GM23338 (cell line): ENCODE measurements at regions not wholly inside any gene's neighbourhood (a gene's known extent, or its start where the extent isn't known, plus 50 kb on each side); places are given as distances from the start of the nearest gene placed in this dataset.

Experiments used
- ATAC-seq: fragments of 200-7000 bp; cut with Tn5 transposase; 3 replicates; pipeline ENCODE4 v1.9.1; 2020
- DNase-seq: peaks from one replicate; pipeline ENCODE4 v3.0.0-alpha.2; 2015; ENCODE audit warnings: low spot score
- H2AFZ ChIP-seq: fragments of 200-600 bp; sonication (generic); 2 replicates; pipeline ENCODE4 v1.8.0; 2016; ENCODE audit warnings: antibody characterized with exemption, mild to moderate bottlenecking, moderate library complexity
- H3F3A ChIP-seq: fragments of 200-600 bp; sonication (generic); replicated peaks from 2 replicates; pipeline ENCODE4 v1.8.0; 2017; ENCODE audit warnings: antibody characterized with exemption, mixed run types, low read depth
- H3K27ac ChIP-seq: fragments of 200-600 bp; sonication (generic); 2 replicates; pipeline ENCODE4 v1.6.1; 2016; ENCODE audit warnings: low read depth
- H3K27me3 ChIP-seq: fragments of 200-600 bp; sonication (generic); 2 replicates; pipeline ENCODE4 v1.8.0; 2016; ENCODE audit warnings: mild to moderate bottlenecking, mixed run types, moderate library complexity; ENCODE audit not compliant: insufficient read depth
- H3K36me3 ChIP-seq: fragments of 200-600 bp; sonication (generic); 2 replicates; pipeline ENCODE4 v1.8.0; 2016; ENCODE audit warnings: mild to moderate bottlenecking; ENCODE audit not compliant: insufficient read depth
- H3K4me1 ChIP-seq: fragments of 200-600 bp; sonication (generic); 2 replicates; pipeline ENCODE4 v1.8.0; 2016; ENCODE audit warnings: mild to moderate bottlenecking, moderate library complexity; ENCODE audit not compliant: insufficient read depth
- H3K4me2 ChIP-seq: fragments of 200-600 bp; sonication (generic); 2 replicates; pipeline ENCODE4 v1.7.1; 2017; ENCODE audit warnings: mixed run types
- H3K4me3 ChIP-seq: fragments of 200-600 bp; sonication (generic); 2 replicates; pipeline ENCODE4 v1.6.1; 2016; ENCODE audit warnings: mixed run types
- H3K79me2 ChIP-seq: fragments of 200-600 bp; sonication (generic); replicated peaks from 2 replicates; pipeline ENCODE4 v1.8.0; 2017; ENCODE audit warnings: mild to moderate bottlenecking; ENCODE audit not compliant: insufficient read depth
- H3K9me2 ChIP-seq: fragments of 200-600 bp; sonication (generic); 2 replicates; pipeline ENCODE4 v1.8.0; 2017; ENCODE audit not compliant: insufficient read depth
- H4K20me1 ChIP-seq: fragments of 200-600 bp; sonication (generic); replicated peaks from 2 replicates; pipeline ENCODE4 v1.8.0; 2017; ENCODE audit warnings: mild to moderate bottlenecking; ENCODE audit not compliant: insufficient read depth
- H3K27ac Mint-ChIP-seq: 2 replicates; pipeline ENCODE4 v1.8.0; 2020; ENCODE audit warnings: inconsistent platforms, mild to moderate bottlenecking, moderate library complexity, mixed read lengths
- H3K27me3 Mint-ChIP-seq: 3 replicates; pipeline ENCODE4 v1.8.0; 2022; ENCODE audit warnings: low read depth, mild to moderate bottlenecking, moderate library complexity, mixed read lengths, inconsistent platforms; ENCODE audit not compliant: insufficient read depth, poor library complexity
- H3K36me3 Mint-ChIP-seq: 3 replicates; pipeline ENCODE4 v1.8.0; 2021; ENCODE audit warnings: low read depth, mild to moderate bottlenecking, inconsistent platforms, moderate library complexity, mixed read lengths
- H3K4me1 Mint-ChIP-seq: 3 replicates; pipeline ENCODE4 v1.8.0; 2020; ENCODE audit warnings: mild to moderate bottlenecking, inconsistent platforms, mixed read lengths
- H3K4me3 Mint-ChIP-seq: 3 replicates; pipeline ENCODE4 v1.8.0; 2021; ENCODE audit warnings: moderate library complexity, mild to moderate bottlenecking, inconsistent platforms, mixed read lengths
- H3K9me3 Mint-ChIP-seq: 3 replicates; pipeline ENCODE4 v1.8.0; 2020; ENCODE audit warnings: moderate library complexity, mild to moderate bottlenecking, inconsistent platforms, mixed read lengths
- CREB1 ChIP-seq: fragments of 250-450 bp; sonication (Bioruptor Pico); IDR thresholded peaks from 2 replicates; pipeline ENCODE4 v1.5.0; 2020; ENCODE audit warnings: low read depth, mild to moderate bottlenecking, moderate library complexity
- EZH2 ChIP-seq: fragments of 200-600 bp; sonication (generic); IDR thresholded peaks from one replicate; pipeline ENCODE4 v1.8.0; 2017; ENCODE audit warnings: antibody characterized with exemption, mild to moderate bottlenecking, low read depth; ENCODE audit not compliant: unreplicated experiment
- JUNB ChIP-seq: IDR thresholded peaks from one replicate; pipeline ENCODE4 v1.6.1; 2016; ENCODE audit warnings: antibody characterized with exemption; ENCODE audit not compliant: unreplicated experiment
- NANOG ChIP-seq: IDR thresholded peaks from 2 replicates; pipeline ENCODE4 v1.6.1; 2016; ENCODE audit warnings: antibody characterized with exemption, borderline replicate concordance
- POLR2AphosphoS5 ChIP-seq: IDR thresholded peaks from 2 replicates; pipeline ENCODE4 v1.6.1; 2016; ENCODE audit warnings: antibody characterized with exemption, low read depth
- STAT1 ChIP-seq: IDR thresholded peaks from one replicate; pipeline ENCODE4 v1.6.1; 2016; ENCODE audit warnings: antibody characterized with exemption; ENCODE audit not compliant: unreplicated experiment
- ZNF114 ChIP-seq: fragments of 250-450 bp; sonication (Bioruptor Pico); IDR thresholded peaks from 2 replicates; pipeline ENCODE4 v1.5.0; 2020; ENCODE audit warnings: mild to moderate bottlenecking, moderate library complexity
- ZNF331 ChIP-seq: fragments of 250-450 bp; sonication (Bioruptor Pico); IDR thresholded peaks from 2 replicates; pipeline ENCODE4 v1.5.0; 2020; ENCODE audit warnings: low read depth, mild to moderate bottlenecking, moderate library complexity
- TF ChIP-seq, protein P1 (sequence below): IDR thresholded peaks from one replicate; pipeline ENCODE4 v1.6.1; 2018; ENCODE audit warnings: antibody characterized with exemption; ENCODE audit not compliant: unreplicated experiment
- TF ChIP-seq, protein P2 (sequence below), 2 experiments: fragments of 200-600 bp in 1 of 2; sonication (generic) in 1 of 2; conservative IDR thresholded peaks; 2 replicates each; pipeline versions ENCODE4 v1.5.1 to v1.6.1; 2016 to 2017; ENCODE audit warnings: antibody characterized with exemption in 2 of 2, low read depth in 2 of 2, mild to moderate bottlenecking in 2 of 2, moderate library complexity in 1 of 2
- TF ChIP-seq, protein P3 (sequence below): fragments of 250-450 bp; sonication (Bioruptor Pico); IDR thresholded peaks from 2 replicates; pipeline ENCODE4 v1.5.0; 2020; ENCODE audit warnings: mild to moderate bottlenecking, moderate library complexity
- TF ChIP-seq, protein P4 (sequence below): IDR thresholded peaks from 2 replicates; pipeline ENCODE4 v1.6.1; 2016; ENCODE audit warnings: antibody characterized with exemption

DNA sequence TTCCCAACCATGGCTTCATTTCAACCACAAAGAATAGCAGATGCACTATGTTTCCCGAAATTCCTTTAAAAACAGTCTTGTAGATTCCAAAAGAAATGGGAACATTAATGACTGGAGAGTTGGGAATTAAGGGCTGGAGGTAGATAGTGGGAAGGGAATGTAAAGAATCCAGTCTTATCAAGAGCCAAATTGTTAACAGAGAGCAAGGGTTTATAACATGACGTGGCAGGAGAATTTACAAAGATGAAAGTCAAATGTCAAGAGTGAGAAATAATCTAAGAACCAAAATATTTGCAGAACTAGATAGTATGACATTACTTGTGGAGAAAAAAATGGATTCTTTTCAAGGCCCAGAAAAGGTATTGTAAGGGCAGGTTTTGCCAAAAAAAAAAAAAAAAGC is 200.9 kb downstream of the GRIN2B start:
- DNase-seq, result no peak

More for the DNA sequence above, 200.9 kb downstream of the GRIN2B start:
- Mint-ChIP-seq H3K36me3 (no peaks in the 10 kb centered on the region), H3K4me1 (peaks cover 4% of the 10 kb centered on the region), H3K27me3 (peaks cover 3% of the 10 kb centered on the region), H3K4me3 (no peak overlapping the region), H3K9me3 (no peaks in the 10 kb centered on the region), H3K27ac (no peak overlapping the region)
- no peak for TF ChIP-seq JUNB
- TF ChIP-seq, protein P1, sequence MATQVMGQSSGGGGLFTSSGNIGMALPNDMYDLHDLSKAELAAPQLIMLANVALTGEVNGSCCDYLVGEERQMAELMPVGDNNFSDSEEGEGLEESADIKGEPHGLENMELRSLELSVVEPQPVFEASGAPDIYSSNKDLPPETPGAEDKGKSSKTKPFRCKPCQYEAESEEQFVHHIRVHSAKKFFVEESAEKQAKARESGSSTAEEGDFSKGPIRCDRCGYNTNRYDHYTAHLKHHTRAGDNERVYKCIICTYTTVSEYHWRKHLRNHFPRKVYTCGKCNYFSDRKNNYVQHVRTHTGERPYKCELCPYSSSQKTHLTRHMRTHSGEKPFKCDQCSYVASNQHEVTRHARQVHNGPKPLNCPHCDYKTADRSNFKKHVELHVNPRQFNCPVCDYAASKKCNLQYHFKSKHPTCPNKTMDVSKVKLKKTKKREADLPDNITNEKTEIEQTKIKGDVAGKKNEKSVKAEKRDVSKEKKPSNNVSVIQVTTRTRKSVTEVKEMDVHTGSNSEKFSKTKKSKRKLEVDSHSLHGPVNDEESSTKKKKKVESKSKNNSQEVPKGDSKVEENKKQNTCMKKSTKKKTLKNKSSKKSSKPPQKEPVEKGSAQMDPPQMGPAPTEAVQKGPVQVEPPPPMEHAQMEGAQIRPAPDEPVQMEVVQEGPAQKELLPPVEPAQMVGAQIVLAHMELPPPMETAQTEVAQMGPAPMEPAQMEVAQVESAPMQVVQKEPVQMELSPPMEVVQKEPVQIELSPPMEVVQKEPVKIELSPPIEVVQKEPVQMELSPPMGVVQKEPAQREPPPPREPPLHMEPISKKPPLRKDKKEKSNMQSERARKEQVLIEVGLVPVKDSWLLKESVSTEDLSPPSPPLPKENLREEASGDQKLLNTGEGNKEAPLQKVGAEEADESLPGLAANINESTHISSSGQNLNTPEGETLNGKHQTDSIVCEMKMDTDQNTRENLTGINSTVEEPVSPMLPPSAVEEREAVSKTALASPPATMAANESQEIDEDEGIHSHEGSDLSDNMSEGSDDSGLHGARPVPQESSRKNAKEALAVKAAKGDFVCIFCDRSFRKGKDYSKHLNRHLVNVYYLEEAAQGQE, result no peak
- TF ChIP-seq, protein P2, sequence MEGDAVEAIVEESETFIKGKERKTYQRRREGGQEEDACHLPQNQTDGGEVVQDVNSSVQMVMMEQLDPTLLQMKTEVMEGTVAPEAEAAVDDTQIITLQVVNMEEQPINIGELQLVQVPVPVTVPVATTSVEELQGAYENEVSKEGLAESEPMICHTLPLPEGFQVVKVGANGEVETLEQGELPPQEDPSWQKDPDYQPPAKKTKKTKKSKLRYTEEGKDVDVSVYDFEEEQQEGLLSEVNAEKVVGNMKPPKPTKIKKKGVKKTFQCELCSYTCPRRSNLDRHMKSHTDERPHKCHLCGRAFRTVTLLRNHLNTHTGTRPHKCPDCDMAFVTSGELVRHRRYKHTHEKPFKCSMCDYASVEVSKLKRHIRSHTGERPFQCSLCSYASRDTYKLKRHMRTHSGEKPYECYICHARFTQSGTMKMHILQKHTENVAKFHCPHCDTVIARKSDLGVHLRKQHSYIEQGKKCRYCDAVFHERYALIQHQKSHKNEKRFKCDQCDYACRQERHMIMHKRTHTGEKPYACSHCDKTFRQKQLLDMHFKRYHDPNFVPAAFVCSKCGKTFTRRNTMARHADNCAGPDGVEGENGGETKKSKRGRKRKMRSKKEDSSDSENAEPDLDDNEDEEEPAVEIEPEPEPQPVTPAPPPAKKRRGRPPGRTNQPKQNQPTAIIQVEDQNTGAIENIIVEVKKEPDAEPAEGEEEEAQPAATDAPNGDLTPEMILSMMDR (conservative IDR thresholded peaks at IDR 0.05; ENCODE audit: low read depth in 2 of 2), result no peak
- TF ChIP-seq, protein P3, sequence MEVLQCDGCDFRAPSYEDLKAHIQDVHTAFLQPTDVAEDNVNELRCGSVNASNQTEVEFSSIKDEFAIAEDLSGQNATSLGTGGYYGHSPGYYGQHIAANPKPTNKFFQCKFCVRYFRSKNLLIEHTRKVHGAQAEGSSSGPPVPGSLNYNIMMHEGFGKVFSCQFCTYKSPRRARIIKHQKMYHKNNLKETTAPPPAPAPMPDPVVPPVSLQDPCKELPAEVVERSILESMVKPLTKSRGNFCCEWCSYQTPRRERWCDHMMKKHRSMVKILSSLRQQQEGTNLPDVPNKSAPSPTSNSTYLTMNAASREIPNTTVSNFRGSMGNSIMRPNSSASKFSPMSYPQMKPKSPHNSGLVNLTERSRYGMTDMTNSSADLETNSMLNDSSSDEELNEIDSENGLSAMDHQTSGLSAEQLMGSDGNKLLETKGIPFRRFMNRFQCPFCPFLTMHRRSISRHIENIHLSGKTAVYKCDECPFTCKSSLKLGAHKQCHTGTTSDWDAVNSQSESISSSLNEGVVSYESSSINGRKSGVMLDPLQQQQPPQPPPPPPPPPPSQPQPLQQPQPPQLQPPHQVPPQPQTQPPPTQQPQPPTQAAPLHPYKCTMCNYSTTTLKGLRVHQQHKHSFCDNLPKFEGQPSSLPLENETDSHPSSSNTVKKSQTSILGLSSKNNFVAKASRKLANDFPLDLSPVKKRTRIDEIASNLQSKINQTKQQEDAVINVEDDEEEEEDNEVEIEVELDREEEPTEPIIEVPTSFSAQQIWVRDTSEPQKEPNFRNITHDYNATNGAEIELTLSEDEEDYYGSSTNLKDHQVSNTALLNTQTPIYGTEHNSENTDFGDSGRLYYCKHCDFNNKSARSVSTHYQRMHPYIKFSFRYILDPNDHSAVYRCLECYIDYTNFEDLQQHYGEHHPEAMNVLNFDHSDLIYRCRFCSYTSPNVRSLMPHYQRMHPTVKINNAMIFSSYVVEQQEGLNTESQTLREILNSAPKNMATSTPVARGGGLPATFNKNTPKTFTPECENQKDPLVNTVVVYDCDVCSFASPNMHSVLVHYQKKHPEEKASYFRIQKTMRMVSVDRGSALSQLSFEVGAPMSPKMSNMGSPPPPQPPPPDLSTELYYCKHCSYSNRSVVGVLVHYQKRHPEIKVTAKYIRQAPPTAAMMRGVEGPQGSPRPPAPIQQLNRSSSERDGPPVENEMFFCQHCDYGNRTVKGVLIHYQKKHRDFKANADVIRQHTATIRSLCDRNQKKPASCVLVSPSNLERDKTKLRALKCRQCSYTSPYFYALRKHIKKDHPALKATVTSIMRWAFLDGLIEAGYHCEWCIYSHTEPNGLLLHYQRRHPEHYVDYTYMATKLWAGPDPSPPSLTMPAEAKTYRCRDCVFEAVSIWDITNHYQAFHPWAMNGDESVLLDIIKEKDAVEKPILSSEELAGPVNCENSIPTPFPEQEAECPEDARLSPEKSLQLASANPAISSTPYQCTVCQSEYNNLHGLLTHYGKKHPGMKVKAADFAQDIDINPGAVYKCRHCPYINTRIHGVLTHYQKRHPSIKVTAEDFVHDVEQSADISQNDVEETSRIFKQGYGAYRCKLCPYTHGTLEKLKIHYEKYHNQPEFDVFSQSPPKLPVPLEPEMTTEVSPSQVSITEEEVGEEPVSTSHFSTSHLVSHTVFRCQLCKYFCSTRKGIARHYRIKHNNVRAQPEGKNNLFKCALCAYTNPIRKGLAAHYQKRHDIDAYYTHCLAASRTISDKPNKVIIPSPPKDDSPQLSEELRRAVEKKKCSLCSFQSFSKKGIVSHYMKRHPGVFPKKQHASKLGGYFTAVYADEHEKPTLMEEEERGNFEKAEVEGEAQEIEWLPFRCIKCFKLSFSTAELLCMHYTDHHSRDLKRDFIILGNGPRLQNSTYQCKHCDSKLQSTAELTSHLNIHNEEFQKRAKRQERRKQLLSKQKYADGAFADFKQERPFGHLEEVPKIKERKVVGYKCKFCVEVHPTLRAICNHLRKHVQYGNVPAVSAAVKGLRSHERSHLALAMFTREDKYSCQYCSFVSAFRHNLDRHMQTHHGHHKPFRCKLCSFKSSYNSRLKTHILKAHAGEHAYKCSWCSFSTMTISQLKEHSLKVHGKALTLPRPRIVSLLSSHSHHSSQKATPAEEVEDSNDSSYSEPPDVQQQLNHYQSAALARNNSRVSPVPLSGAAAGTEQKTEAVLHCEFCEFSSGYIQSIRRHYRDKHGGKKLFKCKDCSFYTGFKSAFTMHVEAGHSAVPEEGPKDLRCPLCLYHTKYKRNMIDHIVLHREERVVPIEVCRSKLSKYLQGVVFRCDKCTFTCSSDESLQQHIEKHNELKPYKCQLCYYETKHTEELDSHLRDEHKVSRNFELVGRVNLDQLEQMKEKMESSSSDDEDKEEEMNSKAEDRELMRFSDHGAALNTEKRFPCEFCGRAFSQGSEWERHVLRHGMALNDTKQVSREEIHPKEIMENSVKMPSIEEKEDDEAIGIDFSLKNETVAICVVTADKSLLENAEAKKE (CRISPR knock-in tag), result no peak
- no peak for TF ChIP-seq NANOG
- TF ChIP-seq, protein P4, sequence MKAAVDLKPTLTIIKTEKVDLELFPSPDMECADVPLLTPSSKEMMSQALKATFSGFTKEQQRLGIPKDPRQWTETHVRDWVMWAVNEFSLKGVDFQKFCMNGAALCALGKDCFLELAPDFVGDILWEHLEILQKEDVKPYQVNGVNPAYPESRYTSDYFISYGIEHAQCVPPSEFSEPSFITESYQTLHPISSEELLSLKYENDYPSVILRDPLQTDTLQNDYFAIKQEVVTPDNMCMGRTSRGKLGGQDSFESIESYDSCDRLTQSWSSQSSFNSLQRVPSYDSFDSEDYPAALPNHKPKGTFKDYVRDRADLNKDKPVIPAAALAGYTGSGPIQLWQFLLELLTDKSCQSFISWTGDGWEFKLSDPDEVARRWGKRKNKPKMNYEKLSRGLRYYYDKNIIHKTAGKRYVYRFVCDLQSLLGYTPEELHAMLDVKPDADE, result no peak
- no peak for TF ChIP-seq CREB1 (CRISPR knock-in tag)
- no peak for TF ChIP-seq POLR2AphosphoS5
- no peak for TF ChIP-seq ZNF331 (CRISPR knock-in tag)
- no peak for TF ChIP-seq ZNF114
- TF ChIP-seq STAT1, result no peak
- no peak for TF ChIP-seq EZH2
- Histone ChIP-seq H3K4me2 (no peak overlapping the region), H2AFZ (no peak overlapping the region), H3K36me3 (no peaks in the 10 kb centered on the region), H3K9me2 (no peaks in the 10 kb centered on the region; the same call in 1 of the 2 replicates), H3K27me3 (peaks cover 28% of the 10 kb centered on the region; the same call in 1 of the 2 replicates), H3K27ac (no peak overlapping the region), H3K4me1 (no peaks in the 10 kb centered on the region), H3F3A (no peaks in the 10 kb centered on the region), H4K20me1 (0 out of 2 replicates have a peak, but pooled peaks cover 4% of the 10 kb centered on the region), H3K79me2 (no peaks in the 10 kb centered on the region), H3K4me3 (no peak overlapping the region)
- no peak for ATAC-seq
